ENCODE measurements at regions not wholly inside any gene's neighbourhood (a gene's known extent, or its start where the extent isn't known, plus 50 kb on each side); places are given as distances from the start of the nearest gene placed in this dataset.

DNA sequence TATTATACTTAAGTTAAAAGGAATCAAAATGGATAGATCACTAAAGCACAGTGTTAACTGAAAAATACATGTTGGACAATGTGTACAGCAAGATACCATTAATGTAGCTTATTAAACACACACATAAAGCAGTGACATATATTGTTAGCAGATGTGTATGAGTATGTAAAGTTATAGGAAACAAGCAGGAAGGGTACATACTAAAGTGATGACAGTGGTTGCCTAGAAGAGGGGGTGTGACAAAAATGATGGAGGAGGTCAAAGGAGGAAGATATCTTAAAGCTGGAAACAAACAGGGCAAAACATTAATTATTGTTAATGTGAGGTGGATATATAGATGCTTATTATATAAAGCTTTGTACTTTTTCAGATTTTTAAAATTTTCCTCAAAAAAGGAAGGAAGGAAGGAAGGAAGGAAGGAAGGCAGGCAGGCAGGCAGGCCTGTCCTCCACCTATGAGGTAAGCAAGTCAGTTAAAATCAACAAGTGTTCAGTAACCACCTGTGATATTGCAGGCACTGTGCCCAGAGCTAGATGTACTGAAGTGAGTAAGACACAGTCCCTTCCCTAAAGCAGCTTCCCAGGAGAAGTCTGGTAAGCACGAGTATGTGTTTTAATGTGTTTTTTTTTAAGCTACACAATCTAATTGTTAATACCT is 252.9 kb upstream of the NR5A2 start:
- TF ChIP-seq TAF1 (IDR thresholded peaks at IDR 0.05; ENCODE audit: borderline replicate concordance, insufficient read depth, low read length): no peak
- TF ChIP-seq, protein P1, sequence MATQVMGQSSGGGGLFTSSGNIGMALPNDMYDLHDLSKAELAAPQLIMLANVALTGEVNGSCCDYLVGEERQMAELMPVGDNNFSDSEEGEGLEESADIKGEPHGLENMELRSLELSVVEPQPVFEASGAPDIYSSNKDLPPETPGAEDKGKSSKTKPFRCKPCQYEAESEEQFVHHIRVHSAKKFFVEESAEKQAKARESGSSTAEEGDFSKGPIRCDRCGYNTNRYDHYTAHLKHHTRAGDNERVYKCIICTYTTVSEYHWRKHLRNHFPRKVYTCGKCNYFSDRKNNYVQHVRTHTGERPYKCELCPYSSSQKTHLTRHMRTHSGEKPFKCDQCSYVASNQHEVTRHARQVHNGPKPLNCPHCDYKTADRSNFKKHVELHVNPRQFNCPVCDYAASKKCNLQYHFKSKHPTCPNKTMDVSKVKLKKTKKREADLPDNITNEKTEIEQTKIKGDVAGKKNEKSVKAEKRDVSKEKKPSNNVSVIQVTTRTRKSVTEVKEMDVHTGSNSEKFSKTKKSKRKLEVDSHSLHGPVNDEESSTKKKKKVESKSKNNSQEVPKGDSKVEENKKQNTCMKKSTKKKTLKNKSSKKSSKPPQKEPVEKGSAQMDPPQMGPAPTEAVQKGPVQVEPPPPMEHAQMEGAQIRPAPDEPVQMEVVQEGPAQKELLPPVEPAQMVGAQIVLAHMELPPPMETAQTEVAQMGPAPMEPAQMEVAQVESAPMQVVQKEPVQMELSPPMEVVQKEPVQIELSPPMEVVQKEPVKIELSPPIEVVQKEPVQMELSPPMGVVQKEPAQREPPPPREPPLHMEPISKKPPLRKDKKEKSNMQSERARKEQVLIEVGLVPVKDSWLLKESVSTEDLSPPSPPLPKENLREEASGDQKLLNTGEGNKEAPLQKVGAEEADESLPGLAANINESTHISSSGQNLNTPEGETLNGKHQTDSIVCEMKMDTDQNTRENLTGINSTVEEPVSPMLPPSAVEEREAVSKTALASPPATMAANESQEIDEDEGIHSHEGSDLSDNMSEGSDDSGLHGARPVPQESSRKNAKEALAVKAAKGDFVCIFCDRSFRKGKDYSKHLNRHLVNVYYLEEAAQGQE (IDR thresholded peaks at IDR 0.05; ENCODE audit: insufficient read depth in 1 of 2, low read depth in 2 of 2, low read length in 2 of 2): no peak

Data from PFSK-1 (cell line).